NCI-H1417 treated with DMSO at 0.1 percent for 48 hours (cell line): ENCODE measurements at regions not wholly inside any gene's neighbourhood (a gene's known extent, or its start where the extent isn't known, plus 50 kb on each side); places are given as distances from the start of the nearest gene placed in this dataset.
"Not testable (repeated sequence)": the region's sequence is repeated elsewhere in the genome, so short reads cannot be mapped to it uniquely, and the experiment has no call there.

Experiments used
- DNase-seq: peaks from one replicate; lab custom pipeline; 2025; lab: John Stamatoyannopoulos, UW

- no peak for DNase-seq
These were observed 223.9 kb downstream of the LY86 start for GRCh38 chr6:6812427-6812826.

GRCh38 chr6:6815732-6816131 lies 227.2 kb downstream of the LY86 start:
- DNase-seq, result no peak

GRCh38 chr6:6816716-6817115 lies 228.2 kb downstream of the LY86 start:
- DNase-seq, result no peak

- DNase-seq, result no peak
These were observed 229.6 kb downstream of the LY86 start for GRCh38 chr6:6818078-6818639.

GRCh38 chr6:6820641-6821238 lies 232.2 kb downstream of the LY86 start:
- DNase-seq, result no peak

- no peak for DNase-seq
These were observed 233.2 kb downstream of the LY86 start for GRCh38 chr6:6821639-6822261.

GRCh38 chr6:6823030-6823429 lies 234.5 kb downstream of the LY86 start:
- no peak for DNase-seq

- no peak for DNase-seq
These were observed 235.2 kb downstream of the LY86 start for GRCh38 chr6:6823568-6824224.

GRCh38 chr6:6824381-6824780 lies 235.9 kb downstream of the LY86 start:
- no peak for DNase-seq

GRCh38 chr6:6825193-6825784 lies 236.8 kb downstream of the LY86 start:
- DNase-seq, result no peak

- DNase-seq, result no peak
These were observed 237.8 kb downstream of the LY86 start for GRCh38 chr6:6826095-6826901.

GRCh38 chr6:6826961-6827360 lies 238.4 kb downstream of the LY86 start:
- no peak for DNase-seq

GRCh38 chr6:6829872-6830685 lies 241.6 kb downstream of the LY86 start:
- DNase-seq, result no peak

- not testable (repeated sequence) for DNase-seq
These were observed 242.2 kb downstream of the LY86 start for GRCh38 chr6:6830686-6831063.

GRCh38 chr6:6832439-6832838 lies 243.9 kb downstream of the LY86 start:
- no peak for DNase-seq

GRCh38 chr6:6834356-6835222 lies 246.1 kb downstream of the LY86 start:
- peak; percentile 25 for DNase-seq

GRCh38 chr6:6835223-6835503 lies 246.6 kb downstream of the LY86 start:
- no peak for DNase-seq

GRCh38 chr6:6836609-6837406 lies 248.3 kb downstream of the LY86 start:
- no peak for DNase-seq

- no peak for DNase-seq
These were observed 249.1 kb downstream of the LY86 start for GRCh38 chr6:6837541-6838080.
